Urinary bladder (tissue), 3 donors: ENCODE measurements at regions not wholly inside any gene's neighbourhood (a gene's known extent, or its start where the extent isn't known, plus 50 kb on each side); places are given as distances from the start of the nearest gene placed in this dataset.

Source experiments
- DNase-seq: peaks from one replicate; pipeline ENCODE4 v3.0.0-alpha.2; 2015; ENCODE audit errors: extremely low spot score
- H3K27ac ChIP-seq: one replicate; pipeline ENCODE4 v1.5.1; 2013; ENCODE audit warnings: low read depth, mild to moderate bottlenecking, moderate library complexity
- H3K36me3 ChIP-seq: one replicate; pipeline ENCODE4 v1.6.1; 2013; ENCODE audit warnings: mild to moderate bottlenecking, moderate library complexity; ENCODE audit not compliant: insufficient read depth
- H3K4me1 ChIP-seq: one replicate; pipeline ENCODE4 v1.6.1; 2013; ENCODE audit warnings: mild to moderate bottlenecking, moderate library complexity; ENCODE audit not compliant: insufficient read depth
- H3K4me3 ChIP-seq: one replicate; pipeline ENCODE4 v1.5.1; 2013; ENCODE audit warnings: low read depth, low read length
- WGBS: extraction: QIAGEN DNeasy Blood & Tissue Kit; methylation state at CpG from one replicate; pipeline ENCODE4 v1.1.7; 2013; 5-methylcytosine and 5-hydroxymethylcytosine counted together
- donor health status: healthy with polysubstance abuse.
- donor health status: healthy.

GRCh38 chr7:46153951-46154787 is 233.1 kb upstream of the IGFBP3 start:
- no peak for DNase-seq
- no peaks in the 10 kb centered on the region for H3K4me1 ChIP-seq

GRCh38 chr7:46153583-46153950 is 232.5 kb upstream of the IGFBP3 start:
- no peak overlapping the region for H3K27ac ChIP-seq
- H3K36me3 ChIP-seq, result no peaks in the 10 kb centered on the region
- whole genome bisulfite sequencing, result 69% methylated on average over 1 of the region's 1 CpG
- no peaks in the 10 kb centered on the region for H3K4me1 ChIP-seq
- no peak overlapping the region for H3K4me3 ChIP-seq
- no peak for DNase-seq

More at GRCh38 chr7:46153951-46154787, 233.1 kb upstream of the IGFBP3 start:
- H3K27ac ChIP-seq, result no peak overlapping the region
- WGBS, result 81% methylated on average over 6 of the region's 6 CpGs
- H3K4me3 ChIP-seq, result no peak overlapping the region
- H3K36me3 ChIP-seq, result no peaks in the 10 kb centered on the region

GRCh38 chr7:46152696-46153095 is 231.6 kb upstream of the IGFBP3 start:
- 78% methylated on average over 2 of the region's 2 CpGs for WGBS
- no peak for DNase-seq
- no peak overlapping the region for H3K4me3 ChIP-seq
- H3K4me1 ChIP-seq, result no peaks in the 10 kb centered on the region
- no peak overlapping the region for H3K27ac ChIP-seq
- no peaks in the 10 kb centered on the region for H3K36me3 ChIP-seq

GRCh38 chr7:46150721-46151120 is 229.6 kb upstream of the IGFBP3 start:
- H3K36me3 ChIP-seq, result no peaks in the 10 kb centered on the region
- H3K27ac ChIP-seq, result no peak overlapping the region
- DNase-seq, result no peak
- no peaks in the 10 kb centered on the region for H3K4me1 ChIP-seq
- H3K4me3 ChIP-seq, result no peak overlapping the region

GRCh38 chr7:46150202-46150601 is 229.1 kb upstream of the IGFBP3 start:
- DNase-seq, result no peak
- Histone ChIP-seq H3K4me1 (no peaks in the 10 kb centered on the region), H3K27ac (no peak overlapping the region), H3K4me3 (no peak overlapping the region), H3K36me3 (no peaks in the 10 kb centered on the region)
- 53% methylated on average over 1 of the region's 1 CpG for WGBS

GRCh38 chr7:46147871-46148270 is 226.8 kb upstream of the IGFBP3 start:
- Histone ChIP-seq H3K27ac (no peak overlapping the region), H3K36me3 (no peaks in the 10 kb centered on the region), H3K4me3 (no peak overlapping the region), H3K4me1 (no peaks in the 10 kb centered on the region)
- DNase-seq, result no peak
- 98% methylated on average over 2 of the region's 2 CpGs for WGBS

GRCh38 chr7:46146454-46147255 is 225.6 kb upstream of the IGFBP3 start:
- H3K27ac ChIP-seq, result no peak overlapping the region
- no peak for DNase-seq
- no peaks in the 10 kb centered on the region for H3K36me3 ChIP-seq
- no peaks in the 10 kb centered on the region for H3K4me1 ChIP-seq
- H3K4me3 ChIP-seq, result no peak overlapping the region
- 65% methylated on average over 11 of the region's 11 CpGs for WGBS

GRCh38 chr7:46145412-46145811 is 224.3 kb upstream of the IGFBP3 start:
- 31% methylated on average over 2 of the region's 2 CpGs for WGBS
- no peak overlapping the region for H3K27ac ChIP-seq
- no peak for DNase-seq

GRCh38 chr7:46143949-46144917 is 223.2 kb upstream of the IGFBP3 start:
- H3K27ac ChIP-seq, result no peak overlapping the region
- no peaks in the 10 kb centered on the region for H3K36me3 ChIP-seq
- no peak overlapping the region for H3K4me3 ChIP-seq
- no peaks in the 10 kb centered on the region for H3K4me1 ChIP-seq
- 87% methylated on average over 4 of the region's 4 CpGs for WGBS
- DNase-seq, result no peak

More at GRCh38 chr7:46145412-46145811, 224.3 kb upstream of the IGFBP3 start:
- H3K4me3 ChIP-seq, result no peak overlapping the region
- no peaks in the 10 kb centered on the region for H3K36me3 ChIP-seq
- no peaks in the 10 kb centered on the region for H3K4me1 ChIP-seq

- 95% methylated on average over 2 of the region's 2 CpGs for WGBS
- H3K27ac ChIP-seq, result no peak overlapping the region
- H3K36me3 ChIP-seq, result no peaks in the 10 kb centered on the region
- DNase-seq, result no peak
- H3K4me3 ChIP-seq, result no peak overlapping the region
- no peaks in the 10 kb centered on the region for H3K4me1 ChIP-seq
Measured at GRCh38 chr7:46143421-46143820, 222.3 kb upstream of the IGFBP3 start.

GRCh38 chr7:46139079-46139478 is 218.0 kb upstream of the IGFBP3 start:
- H3K36me3 ChIP-seq, result no peaks in the 10 kb centered on the region
- no peaks in the 10 kb centered on the region for H3K4me1 ChIP-seq
- H3K27ac ChIP-seq, result no peak overlapping the region
- H3K4me3 ChIP-seq, result no peak overlapping the region
- DNase-seq, result no peak

GRCh38 chr7:46137725-46138124 is 216.7 kb upstream of the IGFBP3 start:
- H3K36me3 ChIP-seq, result no peaks in the 10 kb centered on the region
- no peak for DNase-seq
- WGBS, result 89% methylated on average over 3 of the region's 3 CpGs
- no peak overlapping the region for H3K27ac ChIP-seq
- H3K4me3 ChIP-seq, result no peak overlapping the region
- no peaks in the 10 kb centered on the region for H3K4me1 ChIP-seq

- Histone ChIP-seq H3K4me3 (no peak overlapping the region), H3K4me1 (no peaks in the 10 kb centered on the region), H3K27ac (no peak overlapping the region), H3K36me3 (no peaks in the 10 kb centered on the region)
- no peak for DNase-seq
Measured at GRCh38 chr7:46135557-46135956, 214.5 kb upstream of the IGFBP3 start.
